Islet of Langerhans (tissue), 1 donor: ENCODE measurements at regions not wholly inside any gene's neighbourhood (a gene's known extent, or its start where the extent isn't known, plus 50 kb on each side); places are given as distances from the start of the nearest gene placed in this dataset.
"Not testable (repeated sequence)": the region's sequence is repeated elsewhere in the genome, so short reads cannot be mapped to it uniquely, and the experiment has no call there.

ENCODE experiments used
- FAIRE-seq: peaks from one replicate; lab custom pipeline; 2011; peaks lifted over from hg19 to GRCh38; lab: Jason Lieb, UNC

GRCh38 chr19:28134311-28134710 lies 1078.6 kb downstream of the UQCRFS1 start:
- no peak for FAIRE-seq

- FAIRE-seq = not testable (repeated sequence)
These were observed 1082.1 kb downstream of the UQCRFS1 start for GRCh38 chr19:28130881-28131280.

GRCh38 chr19:28130066-28130511 lies 1082.9 kb downstream of the UQCRFS1 start:
- FAIRE-seq = no peak

- FAIRE-seq = no peak
These were observed 1084.6 kb downstream of the UQCRFS1 start for GRCh38 chr19:28128341-28128740.

- FAIRE-seq = no peak
These were observed 1086.6 kb downstream of the UQCRFS1 start for GRCh38 chr19:28126135-28126898.

- FAIRE-seq = no peak
These were observed 1090.2 kb downstream of the UQCRFS1 start for GRCh38 chr19:28122734-28123133.

- no peak for FAIRE-seq
These were observed 1094.7 kb downstream of the UQCRFS1 start for GRCh38 chr19:28118235-28118634.

- FAIRE-seq = no peak
These were observed 1095.8 kb downstream of the UQCRFS1 start for GRCh38 chr19:28117143-28117542.

GRCh38 chr19:28116379-28116778 lies 1096.6 kb downstream of the UQCRFS1 start:
- FAIRE-seq = not testable (repeated sequence)

- no peak for FAIRE-seq
These were observed 1109.0 kb downstream of the UQCRFS1 start for GRCh38 chr19:28103921-28104320.

GRCh38 chr19:28084659-28085157 lies 1128.2 kb downstream of the UQCRFS1 start:
- not testable (repeated sequence) for FAIRE-seq

- FAIRE-seq = no peak
These were observed 1136.3 kb downstream of the UQCRFS1 start for GRCh38 chr19:28076628-28077027.

- no peak for FAIRE-seq
These were observed 1137.7 kb downstream of the UQCRFS1 start for GRCh38 chr19:28075229-28075628.

- FAIRE-seq = no peak
These were observed 1138.2 kb downstream of the UQCRFS1 start for GRCh38 chr19:28074773-28075172.

GRCh38 chr19:28067882-28068281 lies 1145.1 kb downstream of the UQCRFS1 start:
- FAIRE-seq = no peak

GRCh38 chr19:28066988-28067387 lies 1146.0 kb downstream of the UQCRFS1 start:
- no peak for FAIRE-seq

GRCh38 chr19:28066161-28066560 lies 1146.8 kb downstream of the UQCRFS1 start:
- FAIRE-seq = no peak

- FAIRE-seq = no peak
These were observed 1147.9 kb downstream of the UQCRFS1 start for GRCh38 chr19:28065026-28065425.

- FAIRE-seq = no peak
These were observed 1149.2 kb downstream of the UQCRFS1 start for GRCh38 chr19:28063702-28064101.

- FAIRE-seq = no peak
These were observed 1151.8 kb downstream of the UQCRFS1 start for GRCh38 chr19:28061111-28061510.

GRCh38 chr19:28057026-28057425 lies 1155.9 kb downstream of the UQCRFS1 start:
- not testable (repeated sequence) for FAIRE-seq

- no peak for FAIRE-seq
These were observed 1161.9 kb downstream of the UQCRFS1 start for GRCh38 chr19:28051047-28051446.

- no peak for FAIRE-seq
These were observed 1163.1 kb downstream of the UQCRFS1 start for GRCh38 chr19:28049875-28050274.

- no peak for FAIRE-seq
These were observed 1166.0 kb downstream of the UQCRFS1 start for GRCh38 chr19:28046932-28047331.
